Mesendoderm (in vitro differentiated cells): ENCODE measurements at regions not wholly inside any gene's neighbourhood (a gene's known extent, or its start where the extent isn't known, plus 50 kb on each side); places are given as distances from the start of the nearest gene placed in this dataset.

Experiments
- DNase-seq: peaks from one replicate; pipeline ENCODE4 v3.0.0; 2013
- H2AK5ac ChIP-seq: 2 replicates; pipeline ENCODE4 v1.6.1; 2013; ENCODE audit warnings: low read length, inconsistent platforms
- H2BK120ac ChIP-seq: 2 replicates; pipeline ENCODE4 v1.6.1; 2013; ENCODE audit warnings: low read depth, mild to moderate bottlenecking, low read length, moderate library complexity, mixed read lengths
- H2BK15ac ChIP-seq: replicated peaks from 2 replicates; pipeline ENCODE4 v1.6.1; 2013; ENCODE audit warnings: low read depth, mild to moderate bottlenecking, moderate library complexity
- H2BK5ac ChIP-seq: 2 replicates; pipeline ENCODE4 v1.6.1; 2013; ENCODE audit warnings: low read length, inconsistent platforms
- H3K18ac ChIP-seq: 2 replicates; pipeline ENCODE4 v1.6.1; 2013; ENCODE audit warnings: mild to moderate bottlenecking, low read length, mixed read lengths
- H3K23ac ChIP-seq: one replicate; pipeline ENCODE4 v1.6.1; 2013; ENCODE audit warnings: low read length
- H3K27ac ChIP-seq: 2 replicates; pipeline ENCODE4 v1.5.1; 2013; ENCODE audit warnings: low read depth, mild to moderate bottlenecking, inconsistent platforms, low read length, moderate library complexity
- H3K27me3 ChIP-seq: 2 replicates; pipeline ENCODE4 v1.6.1; 2013; ENCODE audit warnings: low read length, control low read depth, mild to moderate bottlenecking, inconsistent platforms; ENCODE audit not compliant: insufficient read depth, poor library complexity
- H3K36me3 ChIP-seq: 2 replicates; pipeline ENCODE4 v1.6.1; 2013; ENCODE audit warnings: low read length, inconsistent platforms; ENCODE audit not compliant: control insufficient read depth, insufficient read depth
- H3K4ac ChIP-seq: one replicate; pipeline ENCODE4 v1.6.1; 2013; ENCODE audit warnings: low read depth, mild to moderate bottlenecking, low read length, moderate library complexity
- H3K4me1 ChIP-seq: 2 replicates; pipeline ENCODE4 v1.6.1; 2013; ENCODE audit warnings: low read depth, low read length, inconsistent platforms; ENCODE audit not compliant: control insufficient read depth
- H3K4me2 ChIP-seq: 2 replicates; pipeline ENCODE4 v1.6.1; 2013; ENCODE audit warnings: low read length
- H3K4me3 ChIP-seq: 2 replicates; pipeline ENCODE4 v1.5.1; 2013; ENCODE audit warnings: mild to moderate bottlenecking, low read length
- H3K56ac ChIP-seq: one replicate; pipeline ENCODE4 v1.6.1; 2013; ENCODE audit warnings: low read length
- H3K79me1 ChIP-seq: 2 replicates; pipeline ENCODE4 v1.6.1; 2013; ENCODE audit warnings: low read length, inconsistent platforms
- H3K79me2 ChIP-seq: 2 replicates; pipeline ENCODE4 v1.6.1; 2013; ENCODE audit warnings: mild to moderate bottlenecking, low read length; ENCODE audit not compliant: control insufficient read depth, insufficient read depth
- H3K9ac ChIP-seq: 2 replicates; pipeline ENCODE4 v1.6.1; 2013; ENCODE audit warnings: low read length, inconsistent platforms
- H4K5ac ChIP-seq: one replicate; pipeline ENCODE4 v1.6.1; 2013; ENCODE audit warnings: low read length
- H4K8ac ChIP-seq: one replicate; pipeline ENCODE4 v1.6.1; 2013; ENCODE audit warnings: low read depth, mild to moderate bottlenecking, control low read depth, low read length, moderate library complexity
- WGBS: extraction: QIAGEN DNeasy Blood & Tissue Kit; methylation state at CpG from one replicate; pipeline ENCODE4 v1.1.7; 2013; ENCODE audit warnings: low lambda C conversion rate, missing lambda C conversion rate; ENCODE audit not compliant: insufficient coverage; ENCODE audit errors: extremely low coverage; 5-methylcytosine and 5-hydroxymethylcytosine counted together

DNA sequence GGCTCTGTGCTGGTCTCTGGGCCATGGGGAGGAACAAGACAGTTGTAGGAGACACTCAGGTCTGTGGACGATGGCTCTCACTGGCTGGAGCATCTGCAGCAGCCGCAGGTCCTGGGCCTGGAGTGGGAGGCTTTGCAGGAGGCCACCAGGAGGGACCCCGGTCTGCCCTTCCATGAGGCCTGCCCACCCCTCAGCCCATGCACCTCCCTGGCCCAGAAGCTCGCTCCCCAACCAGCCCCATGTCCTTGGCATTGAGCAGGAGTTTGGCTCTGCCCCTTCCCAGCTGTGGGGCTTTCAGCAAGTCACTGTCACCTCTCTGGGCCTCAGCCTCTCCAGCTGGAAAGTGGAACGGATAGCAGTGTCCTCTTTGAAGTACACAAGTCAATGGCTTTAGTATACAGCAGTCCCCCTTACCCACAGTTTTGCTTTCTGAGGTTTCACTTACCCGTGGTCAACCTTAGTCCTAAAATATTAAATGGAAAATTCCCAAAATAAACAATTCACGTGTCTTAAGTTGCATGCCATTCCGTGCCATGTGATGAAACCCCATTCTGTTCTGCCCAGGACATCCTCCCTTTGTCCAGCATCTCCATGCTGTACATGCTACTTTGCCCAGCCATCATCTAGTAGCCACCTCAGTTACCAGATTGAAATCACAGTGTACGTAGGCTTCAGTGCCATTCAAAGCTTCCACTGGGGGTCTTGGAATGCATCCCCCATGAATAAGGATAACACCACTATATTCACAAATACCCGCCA lies 104.0 kb downstream of the CPZ start:
- no peaks in the 10 kb centered on the region for H3K36me3 ChIP-seq
- H3K27ac ChIP-seq: no peak overlapping the region
- H3K4ac ChIP-seq: no peak overlapping the region
- H3K4me3 ChIP-seq: no peak overlapping the region
- H3K23ac ChIP-seq: no peak overlapping the region
- no peak overlapping the region for H4K8ac ChIP-seq
- no peak overlapping the region for H2BK5ac ChIP-seq
- no CpG with 5 or more reads among the region's 10 CpGs for WGBS
- no peak overlapping the region for H3K4me2 ChIP-seq
- H4K5ac ChIP-seq: no peak overlapping the region
- no peaks in the 10 kb centered on the region for H3K79me1 ChIP-seq
- no peaks in the 10 kb centered on the region for H3K79me2 ChIP-seq
- H2AK5ac ChIP-seq: no peak overlapping the region
- DNase-seq: no peak
- no peak overlapping the region for H3K18ac ChIP-seq
- no peak overlapping the region for H3K56ac ChIP-seq
- H3K4me1 ChIP-seq: no peaks in the 10 kb centered on the region
- H2BK120ac ChIP-seq: no peak overlapping the region
- H2BK15ac ChIP-seq: no peak overlapping the region
- H3K27me3 ChIP-seq: no peaks in the 10 kb centered on the region
- H3K9ac ChIP-seq: no peak overlapping the region

DNA sequence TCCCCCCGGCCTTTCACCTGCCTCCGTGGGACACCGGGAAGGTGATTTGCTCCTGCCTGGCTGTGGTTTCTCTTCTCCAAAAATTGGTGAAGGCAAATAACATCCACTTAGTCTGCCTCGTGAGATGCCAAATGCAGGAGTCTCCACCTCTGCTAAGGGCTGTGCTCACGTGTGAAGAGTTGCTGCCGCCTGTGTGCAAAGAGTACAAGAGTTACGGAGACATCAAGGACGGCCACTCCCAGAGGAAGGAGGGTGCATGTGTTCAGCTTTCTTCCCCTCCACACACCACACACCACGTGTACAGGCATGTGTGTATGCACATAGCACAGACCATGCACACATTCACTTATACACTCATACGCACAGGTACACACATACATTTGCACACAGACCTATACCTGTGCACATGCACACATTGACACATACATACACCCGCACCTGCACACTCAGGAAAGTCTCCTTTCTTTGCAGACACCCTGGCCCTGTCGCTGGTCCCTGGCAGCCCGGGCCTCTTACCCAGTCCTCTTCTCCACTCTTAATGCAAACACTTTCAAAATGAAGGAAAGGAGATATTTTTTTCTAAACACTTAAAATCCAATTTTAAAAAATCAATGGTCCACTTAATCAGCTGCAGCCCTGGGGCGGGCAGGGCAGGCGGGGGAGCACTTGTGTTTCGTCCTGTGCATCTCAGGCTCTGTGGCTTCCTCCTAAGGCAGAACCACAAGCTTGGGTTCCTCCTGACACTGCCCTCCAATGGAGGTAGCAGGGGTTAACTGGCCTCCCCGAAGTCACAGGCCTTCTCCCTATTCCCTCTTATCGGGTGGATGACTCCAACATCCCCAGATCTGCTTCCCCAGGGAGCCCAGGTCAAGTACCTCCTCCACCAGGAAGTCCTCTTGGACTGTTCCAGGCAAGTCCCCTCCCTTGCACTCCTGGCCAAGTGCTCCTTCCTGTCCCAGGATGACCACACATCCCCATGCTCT lies 103.0 kb downstream of the CPZ start:
- Histone ChIP-seq H4K5ac (no peak overlapping the region), H3K23ac (no peak overlapping the region), H3K4me1 (no peaks in the 10 kb centered on the region), H4K8ac (no peak overlapping the region), H3K4me3 (no peak overlapping the region), H2AK5ac (no peak overlapping the region), H3K9ac (no peak overlapping the region), H3K27me3 (no peaks in the 10 kb centered on the region), H3K56ac (no peak overlapping the region), H3K79me1 (no peaks in the 10 kb centered on the region), H3K4me2 (no peak overlapping the region), H3K18ac (no peak overlapping the region), H3K27ac (no peak overlapping the region), H3K79me2 (no peaks in the 10 kb centered on the region), H3K4ac (no peak overlapping the region), H2BK120ac (no peak overlapping the region), H2BK15ac (no peak overlapping the region), H2BK5ac (no peak overlapping the region), H3K36me3 (no peaks in the 10 kb centered on the region)
- DNase-seq: no peak
- WGBS: no CpG with 5 or more reads among the region's 18 CpGs

DNA sequence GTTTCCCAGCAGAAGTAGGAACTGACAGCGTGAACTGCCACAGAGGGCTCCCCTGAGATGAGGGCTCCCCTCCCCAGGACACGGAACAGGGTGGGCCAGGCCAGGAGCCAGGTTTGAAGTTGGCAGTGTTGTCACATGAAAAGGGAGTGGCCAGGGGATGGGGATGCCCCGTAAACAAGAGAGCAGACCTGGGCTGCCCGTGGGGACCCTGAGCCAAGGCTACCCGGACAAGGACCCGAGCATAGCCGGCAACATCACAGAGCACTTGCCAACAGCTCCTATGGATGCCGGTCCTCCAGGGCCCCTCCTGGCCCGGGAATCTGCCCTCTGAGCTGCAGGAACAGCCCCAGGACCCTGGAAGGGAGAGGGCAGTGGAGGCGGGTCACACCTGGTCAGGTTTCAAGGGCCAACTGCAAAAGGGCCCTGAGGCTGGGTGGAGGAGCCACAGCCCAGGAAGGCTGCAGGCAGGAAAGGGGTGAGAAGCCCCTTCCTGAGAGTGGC lies 102.1 kb downstream of the CPZ start:
- Histone ChIP-seq H2BK15ac (no peak overlapping the region), H3K27ac (no peak overlapping the region), H3K36me3 (no peaks in the 10 kb centered on the region), H4K8ac (no peak overlapping the region), H3K4me1 (no peaks in the 10 kb centered on the region), H3K79me2 (no peaks in the 10 kb centered on the region), H3K4me2 (no peak overlapping the region), H3K56ac (no peak overlapping the region), H3K9ac (no peak overlapping the region), H3K18ac (no peak overlapping the region), H3K27me3 (no peaks in the 10 kb centered on the region), H2AK5ac (no peak overlapping the region), H2BK120ac (no peak overlapping the region), H3K79me1 (no peaks in the 10 kb centered on the region), H4K5ac (no peak overlapping the region), H3K23ac (no peak overlapping the region), H3K4ac (no peak overlapping the region), H2BK5ac (no peak overlapping the region), H3K4me3 (no peak overlapping the region)
- DNase-seq: no peak
- no CpG with 5 or more reads among the region's 10 CpGs for WGBS

DNA sequence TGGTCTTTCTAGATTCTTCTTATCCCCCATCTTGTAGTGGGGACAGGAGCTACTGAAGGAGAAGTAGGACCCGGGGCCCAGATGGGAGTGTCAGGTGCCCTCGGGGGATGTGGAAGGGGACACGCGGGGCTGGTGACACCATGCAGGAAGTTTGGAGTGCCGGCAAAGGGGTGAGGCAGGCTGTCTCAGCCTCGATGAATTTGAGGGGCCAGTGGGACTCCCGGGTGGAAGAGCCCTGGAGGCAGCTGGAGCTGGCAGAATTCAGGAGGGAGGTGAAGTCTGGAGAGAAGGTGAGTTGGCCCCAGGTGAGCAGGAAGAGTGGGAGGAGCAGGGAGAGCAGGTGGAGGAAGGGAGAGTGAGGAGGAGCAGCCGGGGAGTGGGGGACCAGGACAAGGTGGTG lies 101.7 kb downstream of the CPZ start:
- H3K36me3 ChIP-seq: no peaks in the 10 kb centered on the region
- no peaks in the 10 kb centered on the region for H3K27me3 ChIP-seq
- no peak overlapping the region for H2BK5ac ChIP-seq
- H3K4me3 ChIP-seq: no peak overlapping the region
- H3K23ac ChIP-seq: no peak overlapping the region
- H3K79me2 ChIP-seq: no peaks in the 10 kb centered on the region
- H3K4me2 ChIP-seq: no peak overlapping the region
- no peak overlapping the region for H3K4ac ChIP-seq
- no peak overlapping the region for H3K9ac ChIP-seq
- no peak overlapping the region for H2BK120ac ChIP-seq
- no peak overlapping the region for H3K56ac ChIP-seq
- H3K27ac ChIP-seq: no peak overlapping the region
- no CpG with 5 or more reads among the region's 8 CpGs for WGBS
- no peak for DNase-seq
- no peak overlapping the region for H4K5ac ChIP-seq
- no peaks in the 10 kb centered on the region for H3K4me1 ChIP-seq
- H3K79me1 ChIP-seq: no peaks in the 10 kb centered on the region
- H2BK15ac ChIP-seq: no peak overlapping the region
- H3K18ac ChIP-seq: no peak overlapping the region
- H2AK5ac ChIP-seq: no peak overlapping the region
- no peak overlapping the region for H4K8ac ChIP-seq

DNA sequence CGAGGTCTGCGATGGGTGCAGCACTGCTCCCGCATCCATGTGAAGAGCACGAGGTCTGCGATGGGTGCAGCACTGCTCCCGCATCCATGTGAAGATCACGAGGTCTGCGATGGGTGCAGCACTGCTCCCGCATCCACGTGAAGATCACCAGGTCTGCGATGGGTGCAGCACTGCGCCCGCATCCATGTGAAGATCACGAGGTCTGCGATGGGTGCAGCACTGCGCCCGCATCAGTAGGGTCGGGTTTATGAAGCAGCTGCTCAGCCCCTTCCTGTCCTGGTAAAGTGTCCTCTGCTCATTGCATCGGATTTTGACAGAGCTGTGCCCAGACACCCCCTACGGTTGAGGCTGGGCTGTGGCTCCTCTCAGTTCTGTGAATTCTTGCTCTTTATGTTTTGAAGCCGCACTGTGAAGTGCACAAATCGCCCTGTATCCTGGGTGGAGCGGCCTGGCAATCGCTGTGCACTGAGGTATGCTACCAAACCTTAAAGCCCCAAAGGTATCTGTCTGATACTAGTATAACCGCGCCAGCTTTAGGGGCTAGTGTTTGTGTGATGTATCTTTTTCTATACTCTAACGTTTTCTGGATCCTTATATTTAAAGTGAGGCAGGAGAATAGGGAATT lies 98.7 kb downstream of the CPZ start:
- Histone ChIP-seq H2BK5ac (no peak overlapping the region), H4K5ac (no peak overlapping the region), H2BK120ac (no peak overlapping the region), H3K4ac (no peak overlapping the region), H3K79me1 (no peaks in the 10 kb centered on the region), H3K4me1 (no peaks in the 10 kb centered on the region), H3K79me2 (no peaks in the 10 kb centered on the region), H3K18ac (no peak overlapping the region), H3K4me3 (no peak overlapping the region), H4K8ac (no peak overlapping the region), H2AK5ac (no peak overlapping the region), H3K23ac (no peak overlapping the region), H3K27ac (no peak overlapping the region), H3K56ac (no peak overlapping the region), H3K9ac (no peak overlapping the region), H3K4me2 (no peak overlapping the region), H3K36me3 (no peaks in the 10 kb centered on the region), H3K27me3 (no peaks in the 10 kb centered on the region), H2BK15ac (no peak overlapping the region)
- WGBS: no CpG with 5 or more reads among the region's 27 CpGs
- DNase-seq: no peak
